VCaP (cell line): ENCODE measurements at regions not wholly inside any gene's neighbourhood (a gene's known extent, or its start where the extent isn't known, plus 50 kb on each side); places are given as distances from the start of the nearest gene placed in this dataset.

ENCODE experiments used
- H3K27ac ChIP-seq: fragments of 450-650 bp; 2 replicates; pipeline ENCODE4 v1.5.1; 2017
- TF ChIP-seq, protein P1 (sequence below): fragments of 450-650 bp; conservative IDR thresholded peaks from 2 replicates; pipeline ENCODE4 v1.5.1; 2017; ENCODE audit warnings: mild to moderate bottlenecking, moderate library complexity

DNA sequence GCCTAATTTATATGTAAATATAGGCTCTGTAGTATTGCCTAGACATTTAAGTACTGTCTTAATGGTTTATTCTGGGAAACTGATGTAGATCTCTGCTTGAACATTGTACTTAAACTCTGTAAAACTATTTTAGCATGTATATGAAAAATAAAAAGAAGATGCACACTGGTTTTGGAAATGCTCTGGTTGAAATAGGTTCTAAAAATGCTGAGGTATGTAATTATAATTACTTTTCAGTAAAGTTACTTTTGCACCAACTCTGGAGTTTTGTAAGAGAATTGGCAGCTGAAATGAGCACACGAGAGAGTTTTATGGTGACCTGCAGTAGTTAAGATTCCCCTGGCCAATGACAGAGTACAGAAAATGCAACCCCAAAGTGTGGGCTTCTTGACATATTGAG is 353.9 kb downstream of the ATP23 start:
- no peak overlapping the region for H3K27ac ChIP-seq
- TF ChIP-seq, protein P1, sequence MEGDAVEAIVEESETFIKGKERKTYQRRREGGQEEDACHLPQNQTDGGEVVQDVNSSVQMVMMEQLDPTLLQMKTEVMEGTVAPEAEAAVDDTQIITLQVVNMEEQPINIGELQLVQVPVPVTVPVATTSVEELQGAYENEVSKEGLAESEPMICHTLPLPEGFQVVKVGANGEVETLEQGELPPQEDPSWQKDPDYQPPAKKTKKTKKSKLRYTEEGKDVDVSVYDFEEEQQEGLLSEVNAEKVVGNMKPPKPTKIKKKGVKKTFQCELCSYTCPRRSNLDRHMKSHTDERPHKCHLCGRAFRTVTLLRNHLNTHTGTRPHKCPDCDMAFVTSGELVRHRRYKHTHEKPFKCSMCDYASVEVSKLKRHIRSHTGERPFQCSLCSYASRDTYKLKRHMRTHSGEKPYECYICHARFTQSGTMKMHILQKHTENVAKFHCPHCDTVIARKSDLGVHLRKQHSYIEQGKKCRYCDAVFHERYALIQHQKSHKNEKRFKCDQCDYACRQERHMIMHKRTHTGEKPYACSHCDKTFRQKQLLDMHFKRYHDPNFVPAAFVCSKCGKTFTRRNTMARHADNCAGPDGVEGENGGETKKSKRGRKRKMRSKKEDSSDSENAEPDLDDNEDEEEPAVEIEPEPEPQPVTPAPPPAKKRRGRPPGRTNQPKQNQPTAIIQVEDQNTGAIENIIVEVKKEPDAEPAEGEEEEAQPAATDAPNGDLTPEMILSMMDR, result no peak

DNA sequence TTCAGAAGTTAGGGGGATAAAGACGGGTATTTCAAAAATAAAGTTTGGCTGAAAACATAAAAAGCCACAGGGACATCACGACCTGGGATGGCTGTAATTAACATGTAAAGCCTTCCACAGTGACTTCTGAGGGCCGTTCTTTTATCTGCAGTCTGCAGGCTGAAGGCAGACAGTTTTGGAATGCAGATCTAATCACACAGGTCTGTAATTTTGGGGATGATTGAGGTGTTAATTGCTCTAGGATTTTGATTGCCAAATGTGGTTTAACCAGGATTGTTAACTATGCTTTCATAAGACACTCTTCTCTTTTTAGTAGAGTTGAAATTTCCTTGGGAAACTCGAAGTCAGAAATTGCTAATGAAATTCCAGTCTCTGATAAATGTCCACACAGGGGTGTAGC is 355.5 kb downstream of the ATP23 start:
- no peak overlapping the region for H3K27ac ChIP-seq
- TF ChIP-seq, protein P1, result no peak

DNA sequence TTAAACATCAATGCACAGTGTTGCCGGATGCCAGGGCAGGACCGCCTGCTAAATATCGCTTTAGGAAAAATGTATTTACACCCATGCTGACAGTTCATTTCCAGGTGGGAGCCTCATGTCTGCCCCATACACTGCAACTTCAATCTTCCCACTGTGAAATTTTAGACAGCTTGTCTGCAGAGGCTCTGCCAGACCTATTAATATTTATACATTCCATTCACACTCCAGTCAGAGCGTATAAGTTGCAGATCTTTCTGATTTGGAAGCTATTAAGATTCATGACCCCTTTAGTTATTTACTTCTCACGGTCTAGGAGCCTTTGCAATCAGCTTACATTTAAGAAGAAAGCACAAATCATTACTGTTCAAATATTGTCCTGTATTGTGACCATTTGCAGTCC is 357.4 kb downstream of the ATP23 start:
- TF ChIP-seq, protein P1, result no peak

DNA sequence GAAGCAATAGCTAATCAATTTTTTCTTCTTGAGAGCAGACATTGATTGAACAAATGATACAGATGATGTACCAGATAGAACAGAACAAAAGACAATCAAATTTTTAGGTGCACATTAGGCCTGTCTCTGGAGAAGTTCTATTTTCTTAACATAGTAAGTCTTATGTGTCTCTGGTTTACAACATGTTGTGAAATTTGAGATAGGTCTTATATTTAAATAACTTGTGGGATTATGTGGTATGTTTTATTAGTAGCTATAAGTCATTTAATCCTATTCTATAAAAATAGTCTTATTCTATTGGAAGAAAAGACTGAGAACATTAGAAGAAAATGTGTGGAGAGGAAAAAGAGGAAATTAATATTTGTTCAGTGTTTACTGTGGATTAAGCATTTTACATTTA is 358.0 kb downstream of the ATP23 start:
- no peak overlapping the region for H3K27ac ChIP-seq
- TF ChIP-seq, protein P1, result no peak

More for the DNA sequence above, 357.4 kb downstream of the ATP23 start:
- no peak overlapping the region for H3K27ac ChIP-seq

DNA sequence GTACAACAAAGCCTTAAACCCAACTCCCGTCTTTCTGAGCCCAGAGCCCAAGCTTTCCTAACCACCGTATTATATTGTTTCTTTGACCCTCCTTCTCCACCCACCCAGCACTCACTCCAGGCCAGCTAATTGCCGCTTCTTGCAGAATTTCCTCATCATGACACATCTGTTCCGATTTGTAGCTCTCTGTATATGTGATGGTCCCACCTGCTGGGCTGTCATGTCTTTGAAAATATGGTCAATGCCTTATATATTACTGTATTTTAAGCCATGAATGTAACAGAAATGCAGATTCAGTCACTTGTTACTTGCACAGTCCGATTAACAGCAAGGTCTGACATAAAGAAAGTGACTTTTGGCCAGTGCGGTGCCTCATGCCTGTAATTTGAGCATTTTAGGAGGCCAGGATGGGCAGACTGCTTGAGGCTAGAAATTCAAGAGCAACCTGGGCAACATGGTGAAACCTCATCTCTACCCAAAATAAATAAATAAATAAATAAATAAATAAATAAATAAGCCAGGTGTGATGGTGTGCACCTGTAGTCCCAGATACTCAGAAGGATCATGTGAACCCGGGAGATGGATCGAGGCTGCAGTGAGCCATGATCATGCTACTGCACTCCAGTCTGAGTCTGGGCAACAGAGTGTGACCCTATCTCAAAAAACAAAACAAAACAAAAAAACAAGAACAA is 359.8 kb downstream of the ATP23 start:
- TF ChIP-seq, protein P1, result no peak
- H3K27ac ChIP-seq, result peak overlapping the region; percentile 92

DNA sequence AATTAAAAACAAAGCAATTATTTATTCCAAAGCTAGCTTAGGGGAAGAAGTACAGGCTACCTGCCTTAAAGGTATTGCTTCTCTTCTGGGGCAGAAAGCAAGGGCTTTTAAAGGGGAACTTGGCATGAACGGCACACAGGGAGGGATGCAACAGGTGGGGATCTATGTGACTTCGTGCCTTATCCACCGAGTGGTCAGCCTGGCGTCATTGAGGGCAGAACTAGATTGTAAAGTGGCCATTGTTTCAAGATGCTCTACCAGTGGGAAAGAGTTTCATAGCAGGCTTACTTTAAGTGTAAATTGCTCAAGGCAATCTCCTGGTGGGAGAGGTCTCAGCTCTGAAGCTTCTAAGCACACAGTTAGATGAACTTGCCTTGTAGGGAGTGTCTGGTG is 360.4 kb downstream of the ATP23 start:
- peak overlapping the region; percentile 92 for H3K27ac ChIP-seq
- TF ChIP-seq, protein P1, result no peak

DNA sequence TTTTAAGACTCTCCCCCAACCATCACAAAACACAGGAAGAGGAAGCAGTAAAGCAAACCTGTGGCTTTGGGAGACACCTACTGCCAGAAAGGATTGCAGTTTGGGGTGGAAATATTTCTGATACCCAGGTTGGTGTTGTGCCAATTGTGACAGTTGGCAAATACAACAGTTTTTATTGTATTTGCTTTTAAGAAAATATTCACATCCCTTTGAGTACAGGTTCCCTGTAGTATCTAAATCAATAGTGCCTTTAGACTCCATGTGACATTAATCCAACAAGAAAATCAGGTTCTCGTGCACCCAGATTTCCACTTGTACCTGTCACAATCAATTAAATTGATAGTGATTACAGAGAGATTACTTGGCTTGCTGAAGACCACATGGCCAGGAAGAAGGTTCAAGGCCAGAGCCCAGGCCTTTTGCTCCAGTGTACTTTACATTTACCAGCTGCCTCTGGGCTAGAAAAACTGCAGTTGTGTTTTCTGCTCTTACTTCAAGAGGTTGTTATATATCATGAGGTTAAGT is 361.2 kb downstream of the ATP23 start:
- TF ChIP-seq, protein P1, result peak; percentile 71
- H3K27ac ChIP-seq, result peak overlapping the region; percentile 92
